Sigmoid colon (tissue), 6 donors: ENCODE measurements at regions not wholly inside any gene's neighbourhood (a gene's known extent, or its start where the extent isn't known, plus 50 kb on each side); places are given as distances from the start of the nearest gene placed in this dataset.

Experiments
- DNase-seq: peaks from one replicate; pipeline ENCODE4 v3.0.0-alpha.2; 2019
- H3K27ac ChIP-seq, 4 donors: fragments of 200-600 bp; sonication (generic); one replicate each; pipeline ENCODE4 v1.5.1; 2016 to 2019; ENCODE audit warnings: mild to moderate bottlenecking in 1 of 4
- H3K27me3 ChIP-seq, 3 donors: fragments of 200-600 bp; sonication (generic); one replicate each; pipeline ENCODE4 v1.5.1; 2019; ENCODE audit warnings: mild to moderate bottlenecking in 1 of 3
- H3K36me3 ChIP-seq, 4 donors: fragments of 200-600 bp; sonication (generic); one replicate each; pipeline ENCODE4 v1.5.1; 2016 to 2019
- H3K4me1 ChIP-seq, 4 donors: fragments of 200-600 bp; sonication (generic); one replicate each; pipeline ENCODE4 v1.5.1; 2017 to 2019
- H3K4me3 ChIP-seq, 4 donors: fragments of 200-600 bp; sonication (generic); one replicate each; pipeline ENCODE4 v1.5.1; 2017 to 2019; ENCODE audit warnings: mild to moderate bottlenecking in 2 of 4, moderate library complexity in 1 of 4
- H3K9me3 ChIP-seq, 4 donors: fragments of 200-600 bp in 3 of 4; sonication (generic) in 3 of 4; one replicate each; pipeline versions ENCODE4 v1.5.1 to v1.6.1; 2013 to 2019
- CTCF ChIP-seq, 4 experiments: fragments of 450-650 bp in 3 of 4; fragments of 200-600 bp in 1 of 4; IDR thresholded peaks; one replicate each; pipeline ENCODE4 v1.5.1; 2016 to 2019; ENCODE audit warnings: antibody characterized with exemption in 4 of 4, mild to moderate bottlenecking in 3 of 4, moderate library complexity in 2 of 4
- EP300 ChIP-seq, 4 donors: sonication (generic); formaldehyde crosslinking; IDR thresholded peaks; one replicate each; pipeline ENCODE4 v1.6.1; 2017; ENCODE audit warnings: antibody characterized with exemption in 4 of 4
- POLR2A ChIP-seq, 2 donors: fragments of 450-650 bp; IDR thresholded peaks; one replicate each; pipeline ENCODE4 v1.6.1; 2016; ENCODE audit warnings: antibody characterized with exemption in 2 of 2, mild to moderate bottlenecking in 2 of 2, moderate library complexity in 2 of 2
- POLR2AphosphoS5 ChIP-seq, 4 donors: sonication (generic); formaldehyde crosslinking; IDR thresholded peaks; one replicate each; pipeline ENCODE4 v1.6.1; 2017; ENCODE audit warnings: antibody characterized with exemption in 4 of 4
- WGBS, 2 donors: extraction: QIAGEN DNeasy Blood & Tissue Kit; methylation state at CpG; one replicate each; pipeline ENCODE4 v1.1.7; 2013; 5-methylcytosine and 5-hydroxymethylcytosine counted together
- intact Hi-C: fragments of 100-400 bp; cut with DNase I; formaldehyde crosslinking; loops from one replicate; pipeline ENCODE4 v1.15.1; 2023
- donor health status: healthy with polysubstance abuse.
- donor health status: healthy.

GRCh38 chr17:72046643-72047612 lies 73.9 kb upstream of the SOX9 start:
- Histone ChIP-seq H3K9me3 (no peaks in the 10 kb centered on the region), H3K27me3 (peaks cover 0 to 3% (median 0%) of the 10 kb centered on the region in 3 donors), H3K4me1 (no peaks in the 10 kb centered on the region), H3K36me3 (no peaks in the 10 kb centered on the region), H3K27ac (no peak overlapping the region), H3K4me3 (no peak overlapping the region)
- no peak for TF ChIP-seq POLR2AphosphoS5 (IDR thresholded peaks at IDR 0.05)
- no peak for TF ChIP-seq POLR2A (IDR thresholded peaks at IDR 0.05)
- no peak for TF ChIP-seq EP300 (IDR thresholded peaks at IDR 0.05)
- TF ChIP-seq CTCF (IDR thresholded peaks at IDR 0.05), result no peak
- intact Hi-C loops, result no loop called here
- WGBS, 2 donors, result 83 to 85% methylated on average over 14 of the region's 14 CpGs
- DNase-seq, result no peak

GRCh38 chr17:72049914-72050313 lies 70.9 kb upstream of the SOX9 start:
- TF ChIP-seq POLR2AphosphoS5 (IDR thresholded peaks at IDR 0.05) (no peak), POLR2A (IDR thresholded peaks at IDR 0.05) (no peak), CTCF (IDR thresholded peaks at IDR 0.05) (no peak), EP300 (IDR thresholded peaks at IDR 0.05) (no peak)
- Histone ChIP-seq H3K4me3 (no peak overlapping the region), H3K27ac (no peak overlapping the region), H3K36me3 (no peaks in the 10 kb centered on the region), H3K27me3 (peaks cover 0 to 2% (median 0%) of the 10 kb centered on the region in 3 donors), H3K4me1 (peaks cover 0 to 13% (median 9%) of the 10 kb centered on the region in 4 donors), H3K9me3 (no peaks in the 10 kb centered on the region)
- intact Hi-C loops, result no loop called here
- no peak for DNase-seq
- 94 to 95% methylated on average over 2 of the region's 2 CpGs for WGBS, 2 donors

GRCh38 chr17:72053036-72053435 lies 67.8 kb upstream of the SOX9 start:
- TF ChIP-seq POLR2AphosphoS5 (IDR thresholded peaks at IDR 0.05), result no peak
- no peak for TF ChIP-seq POLR2A (IDR thresholded peaks at IDR 0.05)
- no peak for TF ChIP-seq CTCF (IDR thresholded peaks at IDR 0.05)
- TF ChIP-seq EP300 (IDR thresholded peaks at IDR 0.05), result no peak
- intact Hi-C loops, result no loop called here
- peaks cover 0 to 13% (median 9%) of the 10 kb centered on the region in 4 donors for H3K4me1 ChIP-seq
- DNase-seq, result no peak
- H3K9me3 ChIP-seq, result no peaks in the 10 kb centered on the region
- no peak overlapping the region for H3K27ac ChIP-seq
- H3K36me3 ChIP-seq, result no peaks in the 10 kb centered on the region
- no peaks in the 10 kb centered on the region for H3K27me3 ChIP-seq
- H3K4me3 ChIP-seq, result no peak overlapping the region
- WGBS, 2 donors, result 47 to 79% methylated on average over 11 of the region's 11 CpGs

- H3K4me3 ChIP-seq, result no peak overlapping the region
- H3K36me3 ChIP-seq, result no peaks in the 10 kb centered on the region
- no peaks in the 10 kb centered on the region for H3K27me3 ChIP-seq
- DNase-seq, result no peak
- H3K4me1 ChIP-seq, result peaks cover 0 to 13% (median 9%) of the 10 kb centered on the region in 4 donors
- TF ChIP-seq POLR2A (IDR thresholded peaks at IDR 0.05) (no peak), EP300 (IDR thresholded peaks at IDR 0.05) (no peak), CTCF (IDR thresholded peaks at IDR 0.05) (no peak), POLR2AphosphoS5 (IDR thresholded peaks at IDR 0.05) (no peak)
- H3K27ac ChIP-seq, result no peak overlapping the region
- no peaks in the 10 kb centered on the region for H3K9me3 ChIP-seq
- 33 to 67% methylated on average over 12 of the region's 12 CpGs for WGBS, 2 donors
- intact Hi-C loops, result no loop called here
Measured at GRCh38 chr17:72053449-72053848, 67.4 kb upstream of the SOX9 start.
